C4-2B (cell line): ENCODE measurements at regions not wholly inside any gene's neighbourhood (a gene's known extent, or its start where the extent isn't known, plus 50 kb on each side); places are given as distances from the start of the nearest gene placed in this dataset.

Experiments
- H3K27ac ChIP-seq: fragments of 450-650 bp; 2 replicates; pipeline ENCODE4 v1.5.1; 2017
- CTCF ChIP-seq: fragments of 450-650 bp; conservative IDR thresholded peaks from 2 replicates; pipeline ENCODE4 v1.5.1; 2017; ENCODE audit warnings: mild to moderate bottlenecking
- ZFX ChIP-seq: fragments of 450-650 bp; IDR thresholded peaks from 2 replicates; pipeline ENCODE4 v1.6.1; 2017

GRCh38 chr10:84826704-84827103, 498.3 kb downstream of the CCSER2 start:
- no peak overlapping the region for H3K27ac ChIP-seq
- TF ChIP-seq CTCF = no peak
- TF ChIP-seq ZFX = no peak

GRCh38 chr10:84829131-84829530, 500.7 kb downstream of the CCSER2 start:
- no peak overlapping the region for H3K27ac ChIP-seq
- TF ChIP-seq ZFX = no peak
- TF ChIP-seq CTCF = no peak

GRCh38 chr10:84837041-84837812, 508.8 kb downstream of the CCSER2 start:
- no peak for TF ChIP-seq ZFX
- TF ChIP-seq CTCF = no peak
- no peak overlapping the region for H3K27ac ChIP-seq

- no peak overlapping the region for H3K27ac ChIP-seq
- TF ChIP-seq ZFX (no peak), CTCF (no peak)
Observed at GRCh38 chr10:84837877-84838276, 509.5 kb downstream of the CCSER2 start.

GRCh38 chr10:84838851-84839250, 510.5 kb downstream of the CCSER2 start:
- no peak for TF ChIP-seq ZFX
- TF ChIP-seq CTCF = no peak

GRCh38 chr10:84842593-84842992, 514.2 kb downstream of the CCSER2 start:
- TF ChIP-seq CTCF (peak; percentile 9; the same call in 1 of the 2 replicates), ZFX (no peak)
- no peak overlapping the region for H3K27ac ChIP-seq

More at GRCh38 chr10:84838851-84839250, 510.5 kb downstream of the CCSER2 start:
- H3K27ac ChIP-seq = no peak overlapping the region

- no peak overlapping the region for H3K27ac ChIP-seq
- no peak for TF ChIP-seq ZFX
- no peak for TF ChIP-seq CTCF
Observed at GRCh38 chr10:84844461-84844860, 516.1 kb downstream of the CCSER2 start.
